Activated CD8-positive, alpha-beta memory T cell treated with anti-CD3 and anti-CD28 coated beads, Interleukin-2, amount 50 U/mL, for 4 hours (primary cell): ENCODE measurements at regions not wholly inside any gene's neighbourhood (a gene's known extent, or its start where the extent isn't known, plus 50 kb on each side); places are given as distances from the start of the nearest gene placed in this dataset.
"Not testable (repeated sequence)": the region's sequence is repeated elsewhere in the genome, so short reads cannot be mapped to it uniquely, and the experiment has no call there.

Source experiments
- DNase-seq: peaks from one replicate; pipeline ENCODE4 v3.0.0-alpha.2; 2020

- DNase-seq, result no peak
These were observed 195.5 kb downstream of the EPM2A start for GRCh38 chr6:145539831-145540230.

- no peak for DNase-seq
These were observed 194.6 kb downstream of the EPM2A start for GRCh38 chr6:145540741-145541140.

- no peak for DNase-seq
These were observed 191.3 kb downstream of the EPM2A start for GRCh38 chr6:145544041-145544440.

- no peak for DNase-seq
These were observed 190.8 kb downstream of the EPM2A start for GRCh38 chr6:145544514-145544913.

GRCh38 chr6:145546265-145546664, 189.1 kb downstream of the EPM2A start:
- no peak for DNase-seq

GRCh38 chr6:145547594-145548335, 187.6 kb downstream of the EPM2A start:
- no peak for DNase-seq

- DNase-seq, result no peak
These were observed 186.2 kb downstream of the EPM2A start for GRCh38 chr6:145548933-145549648.

- DNase-seq, result no peak
These were observed 184.2 kb downstream of the EPM2A start for GRCh38 chr6:145551164-145551563.

- DNase-seq, result no peak
These were observed 180.2 kb downstream of the EPM2A start for GRCh38 chr6:145555084-145555483.

- DNase-seq, result no peak
These were observed 177.8 kb downstream of the EPM2A start for GRCh38 chr6:145557474-145557873.

- no peak for DNase-seq
These were observed 175.5 kb downstream of the EPM2A start for GRCh38 chr6:145559836-145560235.

- no peak for DNase-seq
These were observed 173.9 kb downstream of the EPM2A start for GRCh38 chr6:145561095-145562072.

- no peak for DNase-seq
These were observed 172.3 kb downstream of the EPM2A start for GRCh38 chr6:145562771-145563615.

- no peak for DNase-seq
These were observed 170.8 kb downstream of the EPM2A start for GRCh38 chr6:145564553-145564952.

- no peak for DNase-seq
These were observed 167.6 kb downstream of the EPM2A start for GRCh38 chr6:145567684-145568252.

- DNase-seq, result no peak
These were observed 166.2 kb downstream of the EPM2A start for GRCh38 chr6:145569140-145569539.

GRCh38 chr6:145570336-145570735, 165.0 kb downstream of the EPM2A start:
- not testable (repeated sequence) for DNase-seq

- DNase-seq, result not testable (repeated sequence)
These were observed 161.1 kb downstream of the EPM2A start for GRCh38 chr6:145574269-145574668.
